ENCODE measurements at regions not wholly inside any gene's neighbourhood (a gene's known extent, or its start where the extent isn't known, plus 50 kb on each side); places are given as distances from the start of the nearest gene placed in this dataset.

DNA sequence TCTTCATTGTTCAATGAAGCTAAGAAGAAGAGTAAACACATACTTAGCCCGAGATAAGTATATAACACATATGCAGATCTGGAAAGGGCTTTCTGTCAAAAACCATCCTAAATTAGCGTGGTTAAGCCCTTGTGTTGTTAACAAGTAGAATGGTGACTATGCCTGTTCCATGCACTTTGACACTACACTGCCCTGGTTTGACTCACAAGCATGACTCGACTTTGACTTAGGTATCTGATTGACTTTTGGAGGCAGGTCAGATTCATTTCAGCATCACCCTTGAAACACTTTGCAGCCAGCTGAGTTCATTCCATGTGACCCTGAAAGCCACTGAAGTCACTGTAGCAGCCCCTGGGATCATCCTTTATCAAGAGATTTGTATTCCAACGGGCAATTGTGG, 239.8 kb downstream of the TBX18 start:
- TF ChIP-seq CTCF (IDR thresholded peaks at IDR 0.05) (no peak), POLR2A (IDR thresholded peaks at IDR 0.05) (no peak)

Measured in body of pancreas (tissue), 4 donors.